LNCAP (cell line): ENCODE measurements at regions not wholly inside any gene's neighbourhood (a gene's known extent, or its start where the extent isn't known, plus 50 kb on each side); places are given as distances from the start of the nearest gene placed in this dataset.

Source experiments
- TF ChIP-seq, protein P1 (sequence below): fragments of 450-650 bp; IDR thresholded peaks from 2 replicates; pipeline ENCODE4 v1.5.1; 2017; ENCODE audit warnings: mild to moderate bottlenecking

GRCh38 chr2:87341601-87342014 is 320.0 kb upstream of the PLGLB1 start:
- TF ChIP-seq, protein P1, sequence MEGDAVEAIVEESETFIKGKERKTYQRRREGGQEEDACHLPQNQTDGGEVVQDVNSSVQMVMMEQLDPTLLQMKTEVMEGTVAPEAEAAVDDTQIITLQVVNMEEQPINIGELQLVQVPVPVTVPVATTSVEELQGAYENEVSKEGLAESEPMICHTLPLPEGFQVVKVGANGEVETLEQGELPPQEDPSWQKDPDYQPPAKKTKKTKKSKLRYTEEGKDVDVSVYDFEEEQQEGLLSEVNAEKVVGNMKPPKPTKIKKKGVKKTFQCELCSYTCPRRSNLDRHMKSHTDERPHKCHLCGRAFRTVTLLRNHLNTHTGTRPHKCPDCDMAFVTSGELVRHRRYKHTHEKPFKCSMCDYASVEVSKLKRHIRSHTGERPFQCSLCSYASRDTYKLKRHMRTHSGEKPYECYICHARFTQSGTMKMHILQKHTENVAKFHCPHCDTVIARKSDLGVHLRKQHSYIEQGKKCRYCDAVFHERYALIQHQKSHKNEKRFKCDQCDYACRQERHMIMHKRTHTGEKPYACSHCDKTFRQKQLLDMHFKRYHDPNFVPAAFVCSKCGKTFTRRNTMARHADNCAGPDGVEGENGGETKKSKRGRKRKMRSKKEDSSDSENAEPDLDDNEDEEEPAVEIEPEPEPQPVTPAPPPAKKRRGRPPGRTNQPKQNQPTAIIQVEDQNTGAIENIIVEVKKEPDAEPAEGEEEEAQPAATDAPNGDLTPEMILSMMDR = peak; percentile 52

DNA sequence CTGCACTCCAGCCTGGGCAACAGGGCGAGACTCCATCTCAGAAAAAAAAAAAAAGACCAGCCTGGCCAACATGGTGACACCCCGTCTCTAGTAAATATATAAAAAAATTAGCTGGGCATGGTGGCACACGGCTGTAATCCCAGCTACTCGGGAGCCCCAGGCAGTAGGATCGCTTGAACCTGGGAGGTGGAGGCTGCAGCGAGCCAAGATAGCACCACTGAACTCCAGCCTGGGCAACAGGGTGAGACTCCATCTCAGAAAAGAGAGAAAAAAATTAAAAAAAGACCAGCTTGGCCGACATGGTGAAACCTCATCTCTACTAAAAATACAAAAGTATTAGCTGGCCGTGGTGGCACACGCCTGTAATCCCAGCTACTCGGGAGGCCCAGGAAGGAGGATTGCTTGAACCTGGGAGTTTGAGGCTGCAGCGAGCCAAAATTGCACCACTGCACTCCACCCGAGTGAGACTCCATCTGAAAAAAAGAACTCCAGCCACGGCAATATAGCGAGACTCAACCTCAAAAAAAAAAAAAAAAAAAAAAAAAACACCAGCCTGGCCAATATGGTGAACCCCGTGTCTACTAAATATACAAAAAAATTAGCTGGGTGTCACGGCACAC is 346.1 kb upstream of the PLGLB2 start:
- TF ChIP-seq, protein P1 = no peak

DNA sequence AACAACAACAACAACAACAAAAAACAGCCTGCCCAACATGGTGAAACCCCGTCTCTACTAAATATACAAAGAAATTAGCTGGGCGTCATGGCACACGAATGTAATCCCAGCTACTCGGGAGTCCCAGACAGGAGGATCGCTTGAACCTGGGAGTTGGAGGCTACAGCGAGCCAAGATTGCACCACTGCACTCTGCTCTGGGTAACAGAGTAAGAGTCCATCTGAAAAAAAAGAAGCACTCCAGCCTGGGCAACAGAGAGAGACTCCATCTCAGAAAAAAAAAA is 344.1 kb upstream of the PLGLB2 start:
- TF ChIP-seq, protein P1 = no peak

- TF ChIP-seq, protein P1 = 0 out of 2 replicates have a peak, but pooled peaks have one; percentile 9
These were observed 271.5 kb upstream of the PLGLB2 start for GRCh38 chr2:87476223-87476872.
